HEK293 (cell line): ENCODE measurements at regions not wholly inside any gene's neighbourhood (a gene's known extent, or its start where the extent isn't known, plus 50 kb on each side); places are given as distances from the start of the nearest gene placed in this dataset.

Source experiments
- IKZF3 ChIP-seq: fragments of 450-650 bp; IDR thresholded peaks from 2 replicates; pipeline ENCODE4 v1.5.0; 2018; ENCODE audit warnings: missing biosample characterization, mild to moderate bottlenecking, missing genetic modification characterization, moderate library complexity
- SP2 ChIP-seq: fragments of 450-650 bp; formaldehyde crosslinking; IDR thresholded peaks from 2 replicates; pipeline ENCODE4 v1.5.1; 2016; ENCODE audit warnings: missing biosample characterization, missing genetic modification characterization
- SP7 ChIP-seq: fragments of 450-650 bp; formaldehyde crosslinking; IDR thresholded peaks from 2 replicates; pipeline ENCODE4 v1.5.1; 2016; ENCODE audit warnings: missing biosample characterization, missing genetic modification characterization
- ZFP37 ChIP-seq: fragments of 450-650 bp; formaldehyde crosslinking; IDR thresholded peaks from 2 replicates; pipeline ENCODE4 v1.5.1; 2016; ENCODE audit warnings: missing biosample characterization, missing genetic modification characterization
- ZNF184 ChIP-seq: fragments of 450-650 bp; IDR thresholded peaks from 2 replicates; pipeline ENCODE4 v1.5.1; 2018; ENCODE audit warnings: missing biosample characterization, mild to moderate bottlenecking, missing genetic modification characterization
- ZNF426 ChIP-seq: fragments of 450-650 bp; formaldehyde crosslinking; IDR thresholded peaks from 2 replicates; pipeline ENCODE4 v1.5.1; 2017; ENCODE audit warnings: missing biosample characterization, missing genetic modification characterization, mild to moderate bottlenecking, inconsistent platforms, moderate library complexity
- ZNF549 ChIP-seq: fragments of 450-650 bp; IDR thresholded peaks from 2 replicates; pipeline ENCODE4 v1.5.1; 2018; ENCODE audit warnings: missing biosample characterization, missing genetic modification characterization, mild to moderate bottlenecking, inconsistent platforms, moderate library complexity
- ZNF658 ChIP-seq: fragments of 450-650 bp; formaldehyde crosslinking; IDR thresholded peaks from 2 replicates; pipeline ENCODE4; 2016; ENCODE audit warnings: missing biosample characterization, missing genetic modification characterization
- ZNF707 ChIP-seq: fragments of 450-650 bp; formaldehyde crosslinking; IDR thresholded peaks from 2 replicates; pipeline ENCODE4 v1.5.1; 2016; ENCODE audit warnings: missing biosample characterization, missing genetic modification characterization
- TF ChIP-seq, protein P1 (sequence below): fragments of 450-650 bp; formaldehyde crosslinking; IDR thresholded peaks from 2 replicates; pipeline ENCODE4 v1.5.1; 2016; ENCODE audit warnings: missing biosample characterization, missing genetic modification characterization
- TF ChIP-seq, protein P2 (sequence below): sonication (generic); formaldehyde crosslinking; IDR thresholded peaks from 2 replicates; pipeline ENCODE4 v1.8.1; 2022; ENCODE audit warnings: mild to moderate bottlenecking, moderate library complexity, missing genetic modification reagents
- TF ChIP-seq, protein P3 (sequence below): fragments of 450-650 bp; formaldehyde crosslinking; conservative IDR thresholded peaks from 2 replicates; pipeline ENCODE4 v1.5.1; 2016; ENCODE audit warnings: low read depth, missing biosample characterization, missing genetic modification characterization
- TF ChIP-seq, protein P4 (sequence below): fragments of 450-650 bp; formaldehyde crosslinking; IDR thresholded peaks from 2 replicates; pipeline ENCODE4 v1.5.1; 2017; ENCODE audit warnings: missing biosample characterization, missing genetic modification characterization

DNA sequence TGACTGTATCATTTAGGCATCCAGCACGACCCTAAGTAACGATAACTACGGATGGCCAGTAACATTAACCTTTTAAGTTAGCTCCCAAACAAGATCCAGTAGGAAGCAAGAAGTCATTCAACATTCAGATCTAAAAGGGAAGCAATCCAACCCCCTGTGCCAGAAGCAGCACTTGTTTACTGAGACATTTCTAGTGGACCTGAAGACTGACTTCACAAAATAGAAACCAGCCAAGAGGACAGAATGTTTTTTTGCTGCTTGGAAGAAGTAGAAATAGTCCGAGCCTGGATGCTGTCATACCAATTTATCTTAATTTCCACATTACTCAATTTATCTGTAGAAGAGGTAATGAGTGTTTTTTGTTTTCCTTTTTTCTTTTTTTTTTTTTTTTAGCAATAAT lies 88.0 kb upstream of the CTTNBP2 start:
- no peak for TF ChIP-seq ZNF658 (tag by site-specific recombination)
- TF ChIP-seq ZFP37 (tag by site-specific recombination), result no peak
- TF ChIP-seq, protein P1, sequence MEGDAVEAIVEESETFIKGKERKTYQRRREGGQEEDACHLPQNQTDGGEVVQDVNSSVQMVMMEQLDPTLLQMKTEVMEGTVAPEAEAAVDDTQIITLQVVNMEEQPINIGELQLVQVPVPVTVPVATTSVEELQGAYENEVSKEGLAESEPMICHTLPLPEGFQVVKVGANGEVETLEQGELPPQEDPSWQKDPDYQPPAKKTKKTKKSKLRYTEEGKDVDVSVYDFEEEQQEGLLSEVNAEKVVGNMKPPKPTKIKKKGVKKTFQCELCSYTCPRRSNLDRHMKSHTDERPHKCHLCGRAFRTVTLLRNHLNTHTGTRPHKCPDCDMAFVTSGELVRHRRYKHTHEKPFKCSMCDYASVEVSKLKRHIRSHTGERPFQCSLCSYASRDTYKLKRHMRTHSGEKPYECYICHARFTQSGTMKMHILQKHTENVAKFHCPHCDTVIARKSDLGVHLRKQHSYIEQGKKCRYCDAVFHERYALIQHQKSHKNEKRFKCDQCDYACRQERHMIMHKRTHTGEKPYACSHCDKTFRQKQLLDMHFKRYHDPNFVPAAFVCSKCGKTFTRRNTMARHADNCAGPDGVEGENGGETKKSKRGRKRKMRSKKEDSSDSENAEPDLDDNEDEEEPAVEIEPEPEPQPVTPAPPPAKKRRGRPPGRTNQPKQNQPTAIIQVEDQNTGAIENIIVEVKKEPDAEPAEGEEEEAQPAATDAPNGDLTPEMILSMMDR (tag by site-specific recombination), result no peak
- TF ChIP-seq ZNF184, result no peak
- TF ChIP-seq, protein P2, sequence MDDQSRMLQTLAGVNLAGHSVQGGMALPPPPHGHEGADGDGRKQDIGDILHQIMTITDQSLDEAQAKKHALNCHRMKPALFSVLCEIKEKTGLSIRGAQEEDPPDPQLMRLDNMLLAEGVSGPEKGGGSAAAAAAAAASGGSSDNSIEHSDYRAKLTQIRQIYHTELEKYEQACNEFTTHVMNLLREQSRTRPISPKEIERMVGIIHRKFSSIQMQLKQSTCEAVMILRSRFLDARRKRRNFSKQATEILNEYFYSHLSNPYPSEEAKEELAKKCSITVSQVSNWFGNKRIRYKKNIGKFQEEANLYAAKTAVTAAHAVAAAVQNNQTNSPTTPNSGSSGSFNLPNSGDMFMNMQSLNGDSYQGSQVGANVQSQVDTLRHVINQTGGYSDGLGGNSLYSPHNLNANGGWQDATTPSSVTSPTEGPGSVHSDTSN, result no peak
- TF ChIP-seq SP7 (tag by site-specific recombination), result no peak
- TF ChIP-seq IKZF3 (tag by site-specific recombination), result no peak
- no peak for TF ChIP-seq ZNF707 (tag by site-specific recombination)
- TF ChIP-seq, protein P3, sequence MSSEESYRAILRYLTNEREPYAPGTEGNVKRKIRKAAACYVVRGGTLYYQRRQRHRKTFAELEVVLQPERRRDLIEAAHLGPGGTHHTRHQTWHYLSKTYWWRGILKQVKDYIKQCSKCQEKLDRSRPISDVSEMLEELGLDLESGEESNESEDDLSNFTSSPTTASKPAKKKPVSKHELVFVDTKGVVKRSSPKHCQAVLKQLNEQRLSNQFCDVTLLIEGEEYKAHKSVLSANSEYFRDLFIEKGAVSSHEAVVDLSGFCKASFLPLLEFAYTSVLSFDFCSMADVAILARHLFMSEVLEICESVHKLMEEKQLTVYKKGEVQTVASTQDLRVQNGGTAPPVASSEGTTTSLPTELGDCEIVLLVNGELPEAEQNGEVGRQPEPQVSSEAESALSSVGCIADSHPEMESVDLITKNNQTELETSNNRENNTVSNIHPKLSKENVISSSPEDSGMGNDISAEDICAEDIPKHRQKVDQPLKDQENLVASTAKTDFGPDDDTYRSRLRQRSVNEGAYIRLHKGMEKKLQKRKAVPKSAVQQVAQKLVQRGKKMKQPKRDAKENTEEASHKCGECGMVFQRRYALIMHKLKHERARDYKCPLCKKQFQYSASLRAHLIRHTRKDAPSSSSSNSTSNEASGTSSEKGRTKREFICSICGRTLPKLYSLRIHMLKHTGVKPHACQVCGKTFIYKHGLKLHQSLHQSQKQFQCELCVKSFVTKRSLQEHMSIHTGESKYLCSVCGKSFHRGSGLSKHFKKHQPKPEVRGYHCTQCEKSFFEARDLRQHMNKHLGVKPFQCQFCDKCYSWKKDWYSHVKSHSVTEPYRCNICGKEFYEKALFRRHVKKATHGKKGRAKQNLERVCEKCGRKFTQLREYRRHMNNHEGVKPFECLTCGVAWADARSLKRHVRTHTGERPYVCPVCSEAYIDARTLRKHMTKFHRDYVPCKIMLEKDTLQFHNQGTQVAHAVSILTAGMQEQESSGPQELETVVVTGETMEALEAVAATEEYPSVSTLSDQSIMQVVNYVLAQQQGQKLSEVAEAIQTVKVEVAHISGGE (tag by site-specific recombination), result no peak
- TF ChIP-seq, protein P4, sequence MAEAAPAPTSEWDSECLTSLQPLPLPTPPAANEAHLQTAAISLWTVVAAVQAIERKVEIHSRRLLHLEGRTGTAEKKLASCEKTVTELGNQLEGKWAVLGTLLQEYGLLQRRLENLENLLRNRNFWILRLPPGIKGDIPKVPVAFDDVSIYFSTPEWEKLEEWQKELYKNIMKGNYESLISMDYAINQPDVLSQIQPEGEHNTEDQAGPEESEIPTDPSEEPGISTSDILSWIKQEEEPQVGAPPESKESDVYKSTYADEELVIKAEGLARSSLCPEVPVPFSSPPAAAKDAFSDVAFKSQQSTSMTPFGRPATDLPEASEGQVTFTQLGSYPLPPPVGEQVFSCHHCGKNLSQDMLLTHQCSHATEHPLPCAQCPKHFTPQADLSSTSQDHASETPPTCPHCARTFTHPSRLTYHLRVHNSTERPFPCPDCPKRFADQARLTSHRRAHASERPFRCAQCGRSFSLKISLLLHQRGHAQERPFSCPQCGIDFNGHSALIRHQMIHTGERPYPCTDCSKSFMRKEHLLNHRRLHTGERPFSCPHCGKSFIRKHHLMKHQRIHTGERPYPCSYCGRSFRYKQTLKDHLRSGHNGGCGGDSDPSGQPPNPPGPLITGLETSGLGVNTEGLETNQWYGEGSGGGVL (tag by site-specific recombination), result no peak
- no peak for TF ChIP-seq ZNF549 (tag by site-specific recombination)
- no peak for TF ChIP-seq ZNF426 (tag by site-specific recombination)
- TF ChIP-seq SP2 (tag by site-specific recombination), result no peak
